Stimulated activated naive B cell treated with anti-CD40 and anti-IgM and Interleukin-4, amounts not matched to agents 10 μg/mL and 1 μg/mL and 100 μg/mL, for 72 hours (primary cell): ENCODE measurements at regions not wholly inside any gene's neighbourhood (a gene's known extent, or its start where the extent isn't known, plus 50 kb on each side); places are given as distances from the start of the nearest gene placed in this dataset.

Experiments
- ATAC-seq, 2 donors: fragments of 150-1000 bp; cut with Tn5 transposase; replicated peaks; 2 replicates each; pipeline ENCODE4 v1.10.0; 2021; ENCODE audit warnings: moderate library complexity in 1 of 2
- DNase-seq: peaks from one replicate; pipeline ENCODE4 v3.0.0; 2021
- H3K27ac Mint-ChIP-seq: one replicate; pipeline ENCODE4 v1.8.0; 2022; ENCODE audit warnings: mild to moderate bottlenecking, mixed read lengths
- H3K27me3 Mint-ChIP-seq, 2 donors: one replicate each; pipeline ENCODE4 v1.8.0; 2022; ENCODE audit warnings: mixed read lengths in 2 of 2
- H3K36me3 Mint-ChIP-seq, 2 donors: one replicate each; pipeline ENCODE4 v1.8.0; 2022; ENCODE audit warnings: mixed read lengths in 2 of 2, mild to moderate bottlenecking in 1 of 2
- H3K4me1 Mint-ChIP-seq, 2 donors: one replicate each; pipeline ENCODE4 v1.8.0; 2022; ENCODE audit warnings: mixed read lengths in 2 of 2, mild to moderate bottlenecking in 1 of 2
- H3K4me3 Mint-ChIP-seq, 2 donors: one replicate each; pipeline ENCODE4 v1.8.0; 2022; ENCODE audit warnings: mild to moderate bottlenecking in 2 of 2, mixed read lengths in 2 of 2, moderate library complexity in 1 of 2
- H3K9me3 Mint-ChIP-seq, 2 donors: one replicate each; pipeline ENCODE4 v1.8.0; 2022; ENCODE audit warnings: mixed read lengths in 2 of 2, mild to moderate bottlenecking in 1 of 2

DNA sequence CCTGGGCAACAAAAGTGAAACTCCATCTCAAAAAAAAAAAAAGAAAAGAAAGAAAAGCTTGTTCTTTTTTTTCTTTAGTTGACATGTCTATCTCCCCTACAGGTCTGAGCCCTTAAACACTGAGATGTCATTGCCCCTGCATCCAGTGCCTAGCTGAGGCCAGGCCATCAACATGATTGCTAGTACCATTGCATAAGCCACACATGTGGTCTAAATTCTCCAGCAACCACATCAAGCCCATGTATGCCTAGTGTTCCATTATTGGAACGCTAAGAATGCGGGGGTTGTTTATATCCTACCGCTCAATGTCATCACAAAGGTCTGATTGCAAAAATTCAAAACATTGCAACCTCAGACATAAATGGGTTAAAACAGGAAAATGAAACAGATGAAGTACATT lies 62.7 kb downstream of the NPTX2 start:
- Mint-ChIP-seq H3K4me1 (no peaks in the 10 kb centered on the region), H3K27ac (no peak overlapping the region), H3K36me3 (no peaks in the 10 kb centered on the region), H3K9me3 (peaks cover 4 to 9% of the 10 kb centered on the region in 2 donors), H3K4me3 (no peak overlapping the region), H3K27me3 (peaks cover 17 to 35% of the 10 kb centered on the region in 2 donors)
- DNase-seq = no peak
- ATAC-seq = no peak

GRCh38 chr7:98681511-98681910 lies 64.4 kb downstream of the NPTX2 start:
- DNase-seq = no peak

DNA sequence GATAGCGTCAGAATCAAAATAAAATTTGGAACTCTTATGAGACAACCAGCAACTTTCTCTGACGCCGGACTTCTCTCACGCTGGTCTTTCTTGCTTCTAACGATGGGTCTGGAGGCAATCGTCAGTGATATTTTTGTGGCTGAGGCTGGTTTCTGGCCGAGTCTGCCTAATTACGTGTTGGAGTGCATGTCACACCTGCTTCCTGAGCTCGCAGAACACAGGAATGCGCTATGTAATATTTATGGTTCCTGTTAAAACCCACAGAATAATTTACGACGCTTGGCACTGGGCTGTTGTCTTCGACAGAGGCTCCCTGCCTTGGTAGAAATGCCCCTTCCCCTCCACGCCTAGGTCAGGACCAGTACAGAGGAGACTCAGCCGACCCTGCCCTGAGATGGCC lies 64.9 kb downstream of the NPTX2 start:
- ATAC-seq (no peak), DNase-seq (no peak)
- no peak overlapping the region for H3K4me3 Mint-ChIP-seq
- no peaks in the 10 kb centered on the region for H3K4me1 Mint-ChIP-seq
- H3K36me3 Mint-ChIP-seq = peaks cover 0 to 4% of the 10 kb centered on the region in 2 donors
- H3K27me3 Mint-ChIP-seq = peaks cover 22 to 53% of the 10 kb centered on the region in 2 donors
- H3K27ac Mint-ChIP-seq = no peak overlapping the region
- H3K9me3 Mint-ChIP-seq = peaks cover 13 to 21% of the 10 kb centered on the region in 2 donors

More at GRCh38 chr7:98681511-98681910, 64.4 kb downstream of the NPTX2 start:
- peaks cover 0 to 4% of the 10 kb centered on the region in 2 donors for H3K36me3 Mint-ChIP-seq
- H3K9me3 Mint-ChIP-seq = peaks cover 11 to 18% of the 10 kb centered on the region in 2 donors
- peaks cover 22 to 50% of the 10 kb centered on the region in 2 donors for H3K27me3 Mint-ChIP-seq
- no peaks in the 10 kb centered on the region for H3K4me1 Mint-ChIP-seq
- H3K27ac Mint-ChIP-seq = no peak overlapping the region
- ATAC-seq = no peak
- H3K4me3 Mint-ChIP-seq = no peak overlapping the region

DNA sequence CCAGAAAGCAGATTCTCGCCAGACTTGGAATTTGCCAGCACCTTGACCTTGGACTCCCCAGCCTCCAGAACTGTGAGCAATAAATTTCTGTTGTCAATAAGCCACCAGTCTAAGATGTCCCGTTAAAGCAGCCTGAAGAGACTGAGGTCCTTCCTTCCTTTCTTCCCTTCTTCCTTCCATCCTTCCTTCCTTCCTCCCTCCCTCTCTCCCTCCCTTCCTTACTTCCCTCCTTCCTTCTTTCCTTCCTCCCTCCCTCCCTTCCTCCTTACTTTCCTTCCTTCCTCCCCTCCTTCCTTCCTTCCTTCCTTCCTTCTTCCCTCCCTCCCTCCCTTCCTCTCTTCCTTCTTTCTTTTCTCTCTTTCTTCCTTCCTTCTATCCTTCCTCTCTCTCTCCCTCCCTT lies 66.4 kb downstream of the NPTX2 start:
- Mint-ChIP-seq H3K27me3 (peaks cover 18 to 53% of the 10 kb centered on the region in 2 donors), H3K4me1 (no peaks in the 10 kb centered on the region), H3K9me3 (peaks cover 16 to 21% of the 10 kb centered on the region in 2 donors), H3K4me3 (no peak overlapping the region), H3K27ac (no peak overlapping the region), H3K36me3 (peaks cover 0 to 6% of the 10 kb centered on the region in 2 donors)
- DNase-seq (no peak), ATAC-seq (no peak)

GRCh38 chr7:98685541-98685940 lies 68.5 kb downstream of the NPTX2 start:
- ATAC-seq (no peak), DNase-seq (no peak)
- H3K27me3 Mint-ChIP-seq = peaks cover 18 to 43% of the 10 kb centered on the region in 2 donors
- peaks cover 19 to 28% of the 10 kb centered on the region in 2 donors for H3K9me3 Mint-ChIP-seq
- no peak overlapping the region for H3K4me3 Mint-ChIP-seq
- H3K4me1 Mint-ChIP-seq = no peaks in the 10 kb centered on the region
- no peak overlapping the region for H3K27ac Mint-ChIP-seq
- H3K36me3 Mint-ChIP-seq = peaks cover 0 to 6% of the 10 kb centered on the region in 2 donors

DNA sequence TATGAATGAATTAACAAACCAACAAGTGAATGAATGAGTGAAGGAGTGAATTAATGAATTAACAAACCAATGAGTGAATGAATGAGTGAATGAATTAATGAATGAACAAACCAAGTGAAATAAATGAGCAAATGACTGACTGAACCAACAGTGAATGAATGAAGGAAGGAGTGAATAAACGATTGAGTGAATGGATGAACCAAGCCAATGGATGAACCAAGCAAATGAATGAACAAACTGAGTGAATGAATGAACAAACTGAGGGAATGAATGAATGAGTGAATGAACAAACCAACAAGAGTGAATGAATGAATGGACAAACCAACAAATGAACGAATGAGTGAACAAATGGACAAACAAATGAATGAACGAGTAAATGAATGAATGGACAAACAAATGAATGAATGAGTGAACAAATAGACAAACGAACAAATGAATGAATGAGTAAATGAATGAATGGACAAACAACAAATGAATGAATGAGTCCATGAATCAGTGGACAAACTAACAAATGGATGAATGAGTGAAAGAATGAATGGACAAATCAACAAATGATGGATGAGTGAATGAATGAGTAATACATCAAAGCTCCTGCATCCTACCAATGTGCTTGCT lies 69.5 kb downstream of the NPTX2 start:
- H3K36me3 Mint-ChIP-seq = peaks cover 0 to 6% of the 10 kb centered on the region in 2 donors
- H3K27ac Mint-ChIP-seq = no peak overlapping the region
- H3K27me3 Mint-ChIP-seq = peaks cover 16 to 38% of the 10 kb centered on the region in 2 donors
- H3K9me3 Mint-ChIP-seq = peaks cover 19 to 28% of the 10 kb centered on the region in 2 donors
- ATAC-seq (no peak), DNase-seq (no peak)
- H3K4me3 Mint-ChIP-seq = no peak overlapping the region
- no peaks in the 10 kb centered on the region for H3K4me1 Mint-ChIP-seq

GRCh38 chr7:98687111-98687751 lies 70.1 kb downstream of the NPTX2 start:
- no peak overlapping the region for H3K27ac Mint-ChIP-seq
- peaks cover 21 to 32% of the 10 kb centered on the region in 2 donors for H3K9me3 Mint-ChIP-seq
- DNase-seq (no peak), ATAC-seq (no peak)
- H3K4me3 Mint-ChIP-seq = no peak overlapping the region
- H3K27me3 Mint-ChIP-seq = peaks cover 13 to 32% of the 10 kb centered on the region in 2 donors
- no peaks in the 10 kb centered on the region for H3K4me1 Mint-ChIP-seq
- H3K36me3 Mint-ChIP-seq = peaks cover 4 to 9% of the 10 kb centered on the region in 2 donors

DNA sequence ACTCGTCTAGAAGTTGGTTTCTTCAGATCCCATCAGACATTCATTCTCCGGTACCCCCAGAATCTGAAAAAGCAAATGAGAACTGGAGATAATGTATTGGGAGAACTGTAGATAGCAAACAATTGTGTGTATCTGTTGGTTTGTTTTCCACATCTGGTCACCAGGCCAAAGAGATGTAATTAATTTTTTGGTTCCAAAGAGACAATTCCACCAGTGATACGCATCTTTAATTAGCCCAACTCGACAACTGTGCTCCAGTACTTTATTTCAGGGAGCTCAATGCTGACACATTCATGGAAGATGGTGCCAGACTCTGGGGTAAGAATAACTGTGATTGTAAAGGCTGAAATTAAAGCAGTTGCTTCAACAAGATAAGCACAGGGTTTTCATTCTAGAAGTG lies 74.5 kb downstream of the NPTX2 start:
- H3K36me3 Mint-ChIP-seq = peaks cover 4 to 5% of the 10 kb centered on the region in 2 donors
- ATAC-seq = no peak
- peaks cover 2 to 4% of the 10 kb centered on the region in 2 donors for H3K27me3 Mint-ChIP-seq
- no peak for DNase-seq
- peaks cover 16 to 26% of the 10 kb centered on the region in 2 donors for H3K9me3 Mint-ChIP-seq
- no peak overlapping the region for H3K4me3 Mint-ChIP-seq
- H3K4me1 Mint-ChIP-seq = no peaks in the 10 kb centered on the region
- no peak overlapping the region for H3K27ac Mint-ChIP-seq

- Mint-ChIP-seq H3K9me3 (peaks cover 8 to 16% of the 10 kb centered on the region in 2 donors), H3K4me1 (no peaks in the 10 kb centered on the region), H3K27me3 (peaks cover 0 to 4% of the 10 kb centered on the region in 2 donors), H3K4me3 (no peak overlapping the region), H3K27ac (no peak overlapping the region), H3K36me3 (peaks cover 4% of the 10 kb centered on the region in 2 donors)
- no peak for DNase-seq
- no peak for ATAC-seq
Measured at GRCh38 chr7:98697083-98697482, 80.0 kb downstream of the NPTX2 start.

- ATAC-seq = no peak
- Mint-ChIP-seq H3K9me3 (peaks cover 8 to 16% of the 10 kb centered on the region in 2 donors), H3K27ac (no peak overlapping the region), H3K4me1 (no peaks in the 10 kb centered on the region), H3K4me3 (no peak overlapping the region), H3K36me3 (peaks cover 4% of the 10 kb centered on the region in 2 donors), H3K27me3 (peaks cover 0 to 4% of the 10 kb centered on the region in 2 donors)
- no peak for DNase-seq
Measured at GRCh38 chr7:98697485-98698240, 80.6 kb downstream of the NPTX2 start.

GRCh38 chr7:98698976-98699375 lies 81.9 kb downstream of the NPTX2 start:
- Mint-ChIP-seq H3K4me1 (peaks cover 0 to 4% of the 10 kb centered on the region in 2 donors), H3K27ac (no peak overlapping the region)
- ATAC-seq = no peak

DNA sequence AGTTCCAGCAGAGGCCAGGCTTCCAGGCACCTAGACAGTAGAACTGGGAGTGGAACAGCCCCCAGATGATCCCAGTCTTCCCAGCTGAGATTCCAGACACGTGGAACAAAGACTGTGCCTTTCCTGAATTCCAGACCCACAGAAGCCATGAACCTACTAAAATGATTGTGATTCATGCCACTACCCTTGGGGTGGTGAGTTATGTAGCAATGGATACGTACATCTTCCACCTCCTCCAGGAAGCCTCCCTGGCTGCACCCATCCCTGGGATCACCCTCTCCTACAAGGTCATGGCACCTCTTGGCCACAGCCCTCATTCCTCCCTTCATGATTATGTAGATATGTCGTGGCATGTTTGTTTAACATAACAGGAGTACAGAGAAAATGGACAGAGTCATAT lies 83.4 kb downstream of the NPTX2 start:
- H3K27ac Mint-ChIP-seq = no peak overlapping the region
- peaks cover 4% of the 10 kb centered on the region in 2 donors for H3K36me3 Mint-ChIP-seq
- H3K9me3 Mint-ChIP-seq = peaks cover 8 to 12% of the 10 kb centered on the region in 2 donors

More at GRCh38 chr7:98698976-98699375, 81.9 kb downstream of the NPTX2 start:
- peaks cover 6 to 7% of the 10 kb centered on the region in 2 donors for H3K27me3 Mint-ChIP-seq
- peaks cover 4% of the 10 kb centered on the region in 2 donors for H3K36me3 Mint-ChIP-seq
- DNase-seq = no peak
- peaks cover 10 to 16% of the 10 kb centered on the region in 2 donors for H3K9me3 Mint-ChIP-seq
- H3K4me3 Mint-ChIP-seq = no peak overlapping the region

DNA sequence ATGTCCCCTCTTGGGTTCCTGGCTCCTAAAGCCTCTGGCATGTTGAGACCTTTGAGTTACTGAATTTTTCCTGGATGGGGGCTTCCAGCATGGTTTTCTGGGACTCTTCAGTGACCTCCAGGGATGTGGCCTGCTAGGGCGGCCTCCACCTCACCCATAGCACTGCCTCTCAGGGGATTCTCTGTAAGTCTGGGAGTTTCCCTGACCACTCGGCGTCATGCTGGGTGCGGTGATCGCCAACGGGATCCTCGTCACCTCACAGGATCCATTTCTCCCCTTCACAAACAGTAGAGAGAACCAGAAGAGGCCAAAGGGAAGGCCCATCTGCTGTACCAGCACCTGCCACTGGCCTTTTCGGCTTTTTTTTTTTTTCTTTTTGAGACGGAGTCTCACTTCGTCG lies 84.3 kb downstream of the NPTX2 start:
- Mint-ChIP-seq H3K27ac (no peak overlapping the region), H3K4me3 (no peak overlapping the region), H3K36me3 (peaks cover 4% of the 10 kb centered on the region in 2 donors), H3K27me3 (peaks cover 19 to 21% of the 10 kb centered on the region in 2 donors), H3K4me1 (peaks cover 0 to 5% of the 10 kb centered on the region in 2 donors), H3K9me3 (peaks cover 6 to 9% of the 10 kb centered on the region in 2 donors)
- ATAC-seq (no peak), DNase-seq (no peak)

More for the DNA sequence above, 83.4 kb downstream of the NPTX2 start:
- ATAC-seq = no peak
- Mint-ChIP-seq H3K27me3 (peaks cover 13 to 14% of the 10 kb centered on the region in 2 donors), H3K4me1 (peaks cover 0 to 5% of the 10 kb centered on the region in 2 donors), H3K4me3 (no peak overlapping the region)
- DNase-seq = no peak

- Mint-ChIP-seq H3K27ac (no peak overlapping the region), H3K4me1 (peaks cover 0 to 5% of the 10 kb centered on the region in 2 donors), H3K27me3 (peaks cover 21 to 26% of the 10 kb centered on the region in 2 donors), H3K36me3 (peaks cover 2 to 3% of the 10 kb centered on the region in 2 donors), H3K4me3 (no peak overlapping the region), H3K9me3 (peaks cover 3 to 4% of the 10 kb centered on the region in 2 donors)
- ATAC-seq (no peak), DNase-seq (no peak)
Measured at GRCh38 chr7:98702021-98702420, 84.9 kb downstream of the NPTX2 start.
